ENCODE measurements at regions not wholly inside any gene's neighbourhood (a gene's known extent, or its start where the extent isn't known, plus 50 kb on each side); places are given as distances from the start of the nearest gene placed in this dataset.

GRCh38 chr2:240368781-240369331 is 66.6 kb upstream of the GPC1 start:
- Histone ChIP-seq H3K4me3 (replicated peaks in 1 of 4; ENCODE audit: control extremely low read depth in 1 of 4, insufficient read depth in 1 of 4, low read depth in 3 of 4, low read length in 4 of 4) (no peak overlapping the region), H2AFZ (ENCODE audit: low read length) (no peak overlapping the region), H3K4me1 (ENCODE audit: control insufficient read depth, extremely low read depth, insufficient read depth, low read length) (peaks cover 31% of the 10 kb centered on the region), H4K20me1 (ENCODE audit: control insufficient read depth, extremely low read depth, insufficient read depth, low read length) (no peaks in the 10 kb centered on the region), H3K4me2 (ENCODE audit: extremely low read depth, insufficient read depth, low read length) (no peak overlapping the region), H3K27ac (ENCODE audit: insufficient read depth, low read length) (no peak overlapping the region), H3K9me3 (ENCODE audit: control insufficient read depth, insufficient read depth, low read depth, low read length) (no peaks in the 10 kb centered on the region), H3K36me3 (ENCODE audit: control insufficient read depth, insufficient read depth, low read length) (no peaks in the 10 kb centered on the region), H3K9ac (ENCODE audit: insufficient read depth, low read length) (no peak overlapping the region), H3K27me3 (ENCODE audit: control insufficient read depth, insufficient read depth, low read length) (no peaks in the 10 kb centered on the region), H3K79me2 (ENCODE audit: control insufficient read depth, insufficient read depth, low read length) (no peaks in the 10 kb centered on the region)
- TF ChIP-seq CTCF (conservative IDR thresholded peaks at IDR 0.05 in 1 of 2, IDR thresholded peaks at IDR 0.05 in 1 of 2; ENCODE audit: low read depth in 1 of 2, low read length in 2 of 2): no peak
- no peak for TF ChIP-seq EZH2 (IDR thresholded peaks at IDR 0.05; ENCODE audit: low read length, missing control alignments)
- DNase-seq (ENCODE audit: low read depth in 2 of 2): no peak

GRCh38 chr2:240369335-240369734 is 66.1 kb upstream of the GPC1 start:
- no peak for DNase-seq (ENCODE audit: low read depth in 2 of 2)
- no peaks in the 10 kb centered on the region for H3K79me2 ChIP-seq (ENCODE audit: control insufficient read depth, insufficient read depth, low read length)

More at GRCh38 chr2:240369335-240369734, 66.1 kb upstream of the GPC1 start:
- Histone ChIP-seq H3K27ac (ENCODE audit: insufficient read depth, low read length) (peak overlapping the region; percentile 99), H3K4me2 (ENCODE audit: extremely low read depth, insufficient read depth, low read length) (peak overlapping the region; percentile 71), H3K9me3 (ENCODE audit: control insufficient read depth, insufficient read depth, low read depth, low read length) (no peaks in the 10 kb centered on the region), H4K20me1 (ENCODE audit: control insufficient read depth, extremely low read depth, insufficient read depth, low read length) (no peaks in the 10 kb centered on the region), H3K36me3 (ENCODE audit: control insufficient read depth, insufficient read depth, low read length) (no peaks in the 10 kb centered on the region), H2AFZ (ENCODE audit: low read length) (no peak overlapping the region), H3K9ac (ENCODE audit: insufficient read depth, low read length) (no peak overlapping the region), H3K4me1 (ENCODE audit: control insufficient read depth, extremely low read depth, insufficient read depth, low read length) (peaks cover 34% of the 10 kb centered on the region), H3K27me3 (ENCODE audit: control insufficient read depth, insufficient read depth, low read length) (no peaks in the 10 kb centered on the region), H3K4me3 (replicated peaks in 1 of 4; ENCODE audit: control extremely low read depth in 1 of 4, insufficient read depth in 1 of 4, low read depth in 3 of 4, low read length in 4 of 4) (no peak overlapping the region)
- no peak for TF ChIP-seq EZH2 (IDR thresholded peaks at IDR 0.05; ENCODE audit: low read length, missing control alignments)
- TF ChIP-seq CTCF (conservative IDR thresholded peaks at IDR 0.05 in 1 of 2, IDR thresholded peaks at IDR 0.05 in 1 of 2; ENCODE audit: low read depth in 1 of 2, low read length in 2 of 2): no peak
